Liver (tissue), 8 donors: ENCODE measurements at regions not wholly inside any gene's neighbourhood (a gene's known extent, or its start where the extent isn't known, plus 50 kb on each side); places are given as distances from the start of the nearest gene placed in this dataset.

Source experiments
- DNase-seq: peaks from one replicate; pipeline ENCODE4 v3.0.0-alpha.2; 2017; ENCODE audit warnings: low spot score
- H3K27ac ChIP-seq, 2 donors: one replicate each; pipeline ENCODE4 v1.7.0; 2013; ENCODE audit warnings: inconsistent platforms in 2 of 2, low read length in 2 of 2, control low read depth in 1 of 2, low read depth in 1 of 2, mild to moderate bottlenecking in 1 of 2
- H3K27me3 ChIP-seq, 4 donors: one replicate each; pipeline versions ENCODE4 v1.6.1 to v1.7.0; 2013; ENCODE audit warnings: low read length in 3 of 4, inconsistent platforms in 1 of 4, mild to moderate bottlenecking in 1 of 4, moderate library complexity in 1 of 4; ENCODE audit not compliant: control insufficient read depth in 4 of 4, insufficient read depth in 4 of 4
- H3K36me3 ChIP-seq, 4 donors: one replicate each; pipeline versions ENCODE4 v1.6.1 to v1.7.0; 2013; ENCODE audit warnings: low read length in 3 of 4, mild to moderate bottlenecking in 3 of 4, low read depth in 1 of 4, moderate library complexity in 1 of 4; ENCODE audit not compliant: control insufficient read depth in 4 of 4, insufficient read depth in 3 of 4
- H3K4me1 ChIP-seq, 4 donors: one replicate each; pipeline versions ENCODE4 v1.6.1 to v1.7.0; 2013; ENCODE audit warnings: low read length in 3 of 4, mild to moderate bottlenecking in 3 of 4, moderate library complexity in 1 of 4; ENCODE audit not compliant: control insufficient read depth in 4 of 4, insufficient read depth in 4 of 4
- H3K4me3 ChIP-seq, 3 donors: one replicate each; pipeline versions ENCODE4 v1.6.1 to v1.7.0; 2013; ENCODE audit warnings: low read length in 3 of 3, control low read depth in 1 of 3, low read depth in 1 of 3, mild to moderate bottlenecking in 1 of 3
- H3K9ac ChIP-seq, 2 donors: one replicate each; pipeline ENCODE4 v1.7.0; 2013; ENCODE audit warnings: low read length in 2 of 2, mild to moderate bottlenecking in 2 of 2, moderate library complexity in 2 of 2, control low read depth in 1 of 2, low read depth in 1 of 2
- H3K9me3 ChIP-seq, 4 donors: one replicate each; pipeline versions ENCODE4 v1.6.1 to v1.7.0; 2013; ENCODE audit warnings: low read length in 3 of 4; ENCODE audit not compliant: control insufficient read depth in 4 of 4
- EGR1 ChIP-seq, 2 donors: IDR thresholded peaks; 2 replicates each; pipeline ENCODE4 v1.6.1; 2016 to 2018; ENCODE audit warnings: antibody characterized with exemption in 2 of 2, low read depth in 2 of 2
- FOXA1 ChIP-seq: IDR thresholded peaks from 2 replicates; pipeline ENCODE4 v1.6.1; 2016; ENCODE audit warnings: antibody characterized with exemption
- FOXA2 ChIP-seq: IDR thresholded peaks from 2 replicates; pipeline ENCODE4 v1.6.1; 2016; ENCODE audit warnings: antibody characterized with exemption
- GABPA ChIP-seq, 2 donors: IDR thresholded peaks in 1 of 2; conservative IDR thresholded peaks in 1 of 2; 2 replicates each; pipeline ENCODE4 v1.6.1; 2016; ENCODE audit warnings: antibody characterized with exemption in 2 of 2, mild to moderate bottlenecking in 1 of 2, moderate library complexity in 1 of 2
- HNF4G ChIP-seq: IDR thresholded peaks from 2 replicates; pipeline ENCODE4 v1.6.1; 2016; ENCODE audit warnings: antibody characterized with exemption
- JUND ChIP-seq, 2 donors: IDR thresholded peaks; 2 replicates each; pipeline ENCODE4 v1.6.1; 2016; ENCODE audit warnings: antibody characterized with exemption in 2 of 2
- NR2F2 ChIP-seq: IDR thresholded peaks from 2 replicates; pipeline ENCODE4 v1.6.1; 2016; ENCODE audit warnings: antibody characterized with exemption
- RAD21 ChIP-seq, 2 donors: IDR thresholded peaks; 2 replicates each; pipeline ENCODE4 v1.6.1; 2016; ENCODE audit warnings: antibody characterized with exemption in 2 of 2, mild to moderate bottlenecking in 2 of 2
- RXRA ChIP-seq, 2 donors: IDR thresholded peaks; 2 replicates each; pipeline ENCODE4 v1.6.1; 2017 to 2018; ENCODE audit warnings: antibody characterized with exemption in 2 of 2, mild to moderate bottlenecking in 1 of 2
- SP1 ChIP-seq: IDR thresholded peaks from 2 replicates; pipeline ENCODE4 v1.6.1; 2018; ENCODE audit warnings: antibody characterized with exemption, mild to moderate bottlenecking
- TAF1 ChIP-seq: conservative IDR thresholded peaks from 2 replicates; pipeline ENCODE4 v1.6.1; 2016; ENCODE audit warnings: antibody characterized with exemption, mild to moderate bottlenecking
- YY1 ChIP-seq: IDR thresholded peaks from 2 replicates; pipeline ENCODE4 v1.6.1; 2016; ENCODE audit warnings: antibody characterized with exemption, mild to moderate bottlenecking
- WGBS: extraction: QIAGEN DNeasy Blood & Tissue Kit; methylation state at CpG from one replicate; pipeline ENCODE4 v1.1.7; 2013; 5-methylcytosine and 5-hydroxymethylcytosine counted together
- TF ChIP-seq, protein P1 (sequence below): fragments of 150-350 bp; IDR thresholded peaks from 2 replicates; pipeline ENCODE4 v1.5.1; 2017; ENCODE audit warnings: improper control_type of control experiment, low read depth, low read length; ENCODE audit not compliant: missing input control
- TF ChIP-seq, protein P2 (sequence below): IDR thresholded peaks from 2 replicates; pipeline ENCODE4 v1.6.1; 2016; ENCODE audit warnings: antibody characterized with exemption
- TF ChIP-seq, protein P3 (sequence below): IDR thresholded peaks from 2 replicates; pipeline ENCODE4 v1.6.1; 2016; ENCODE audit warnings: antibody characterized with exemption
- TF ChIP-seq, protein P4 (sequence below): IDR thresholded peaks from 2 replicates; pipeline ENCODE4 v1.6.1; 2016; ENCODE audit warnings: antibody characterized with exemption, mild to moderate bottlenecking
- TF ChIP-seq, protein P5 (sequence below): IDR thresholded peaks from 2 replicates; pipeline ENCODE4 v1.6.1; 2016; ENCODE audit warnings: antibody characterized with exemption
- donor health status: healthy.
- donor health status: healthy.
- donor health status: healthy.
- donor health status: healthy.
- donor health status: healthy.

DNA sequence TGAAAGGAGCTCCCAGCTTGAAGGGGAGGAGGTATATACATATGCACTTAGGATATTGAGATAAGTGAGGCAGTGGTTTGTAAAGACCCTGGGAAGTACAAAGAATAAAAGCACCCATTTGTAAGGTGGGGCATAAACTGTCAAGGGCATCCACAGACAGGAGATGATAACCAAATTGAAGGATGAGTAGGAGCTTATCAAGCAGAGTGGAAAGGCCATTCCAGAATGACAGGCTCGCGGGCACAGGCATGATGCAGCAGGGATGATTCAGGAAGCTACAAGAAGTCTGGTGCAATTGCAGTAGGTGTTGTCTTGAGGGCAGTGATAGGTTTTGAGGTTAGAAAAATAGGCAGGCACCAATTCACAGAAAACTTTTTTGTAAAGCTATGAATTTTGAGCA, 504.8 kb downstream of the PIK3C3 start:
- DNase-seq: no peak
- TF ChIP-seq, protein P1, sequence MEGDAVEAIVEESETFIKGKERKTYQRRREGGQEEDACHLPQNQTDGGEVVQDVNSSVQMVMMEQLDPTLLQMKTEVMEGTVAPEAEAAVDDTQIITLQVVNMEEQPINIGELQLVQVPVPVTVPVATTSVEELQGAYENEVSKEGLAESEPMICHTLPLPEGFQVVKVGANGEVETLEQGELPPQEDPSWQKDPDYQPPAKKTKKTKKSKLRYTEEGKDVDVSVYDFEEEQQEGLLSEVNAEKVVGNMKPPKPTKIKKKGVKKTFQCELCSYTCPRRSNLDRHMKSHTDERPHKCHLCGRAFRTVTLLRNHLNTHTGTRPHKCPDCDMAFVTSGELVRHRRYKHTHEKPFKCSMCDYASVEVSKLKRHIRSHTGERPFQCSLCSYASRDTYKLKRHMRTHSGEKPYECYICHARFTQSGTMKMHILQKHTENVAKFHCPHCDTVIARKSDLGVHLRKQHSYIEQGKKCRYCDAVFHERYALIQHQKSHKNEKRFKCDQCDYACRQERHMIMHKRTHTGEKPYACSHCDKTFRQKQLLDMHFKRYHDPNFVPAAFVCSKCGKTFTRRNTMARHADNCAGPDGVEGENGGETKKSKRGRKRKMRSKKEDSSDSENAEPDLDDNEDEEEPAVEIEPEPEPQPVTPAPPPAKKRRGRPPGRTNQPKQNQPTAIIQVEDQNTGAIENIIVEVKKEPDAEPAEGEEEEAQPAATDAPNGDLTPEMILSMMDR: no peak
- TF ChIP-seq, protein P2, sequence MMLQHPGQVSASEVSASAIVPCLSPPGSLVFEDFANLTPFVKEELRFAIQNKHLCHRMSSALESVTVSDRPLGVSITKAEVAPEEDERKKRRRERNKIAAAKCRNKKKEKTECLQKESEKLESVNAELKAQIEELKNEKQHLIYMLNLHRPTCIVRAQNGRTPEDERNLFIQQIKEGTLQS: no peak
- TF ChIP-seq GABPA (IDR thresholded peaks at IDR 0.05 in 1 of 2, conservative IDR thresholded peaks at IDR 0.05 in 1 of 2) (no peak), FOXA2 (no peak), HNF4G (no peak), YY1 (no peak), JUND (IDR thresholded peaks at IDR 0.05) (no peak), RAD21 (IDR thresholded peaks at IDR 0.05) (no peak), SP1 (no peak), NR2F2 (no peak), RXRA (IDR thresholded peaks at IDR 0.05) (no peak), EGR1 (IDR thresholded peaks at IDR 0.05; ENCODE audit: low read depth in 2 of 2) (no peak), FOXA1 (no peak)
- TF ChIP-seq, protein P3, sequence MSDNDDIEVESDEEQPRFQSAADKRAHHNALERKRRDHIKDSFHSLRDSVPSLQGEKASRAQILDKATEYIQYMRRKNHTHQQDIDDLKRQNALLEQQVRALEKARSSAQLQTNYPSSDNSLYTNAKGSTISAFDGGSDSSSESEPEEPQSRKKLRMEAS: no peak
- TF ChIP-seq, protein P4, sequence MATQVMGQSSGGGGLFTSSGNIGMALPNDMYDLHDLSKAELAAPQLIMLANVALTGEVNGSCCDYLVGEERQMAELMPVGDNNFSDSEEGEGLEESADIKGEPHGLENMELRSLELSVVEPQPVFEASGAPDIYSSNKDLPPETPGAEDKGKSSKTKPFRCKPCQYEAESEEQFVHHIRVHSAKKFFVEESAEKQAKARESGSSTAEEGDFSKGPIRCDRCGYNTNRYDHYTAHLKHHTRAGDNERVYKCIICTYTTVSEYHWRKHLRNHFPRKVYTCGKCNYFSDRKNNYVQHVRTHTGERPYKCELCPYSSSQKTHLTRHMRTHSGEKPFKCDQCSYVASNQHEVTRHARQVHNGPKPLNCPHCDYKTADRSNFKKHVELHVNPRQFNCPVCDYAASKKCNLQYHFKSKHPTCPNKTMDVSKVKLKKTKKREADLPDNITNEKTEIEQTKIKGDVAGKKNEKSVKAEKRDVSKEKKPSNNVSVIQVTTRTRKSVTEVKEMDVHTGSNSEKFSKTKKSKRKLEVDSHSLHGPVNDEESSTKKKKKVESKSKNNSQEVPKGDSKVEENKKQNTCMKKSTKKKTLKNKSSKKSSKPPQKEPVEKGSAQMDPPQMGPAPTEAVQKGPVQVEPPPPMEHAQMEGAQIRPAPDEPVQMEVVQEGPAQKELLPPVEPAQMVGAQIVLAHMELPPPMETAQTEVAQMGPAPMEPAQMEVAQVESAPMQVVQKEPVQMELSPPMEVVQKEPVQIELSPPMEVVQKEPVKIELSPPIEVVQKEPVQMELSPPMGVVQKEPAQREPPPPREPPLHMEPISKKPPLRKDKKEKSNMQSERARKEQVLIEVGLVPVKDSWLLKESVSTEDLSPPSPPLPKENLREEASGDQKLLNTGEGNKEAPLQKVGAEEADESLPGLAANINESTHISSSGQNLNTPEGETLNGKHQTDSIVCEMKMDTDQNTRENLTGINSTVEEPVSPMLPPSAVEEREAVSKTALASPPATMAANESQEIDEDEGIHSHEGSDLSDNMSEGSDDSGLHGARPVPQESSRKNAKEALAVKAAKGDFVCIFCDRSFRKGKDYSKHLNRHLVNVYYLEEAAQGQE: no peak
- TF ChIP-seq, protein P5, sequence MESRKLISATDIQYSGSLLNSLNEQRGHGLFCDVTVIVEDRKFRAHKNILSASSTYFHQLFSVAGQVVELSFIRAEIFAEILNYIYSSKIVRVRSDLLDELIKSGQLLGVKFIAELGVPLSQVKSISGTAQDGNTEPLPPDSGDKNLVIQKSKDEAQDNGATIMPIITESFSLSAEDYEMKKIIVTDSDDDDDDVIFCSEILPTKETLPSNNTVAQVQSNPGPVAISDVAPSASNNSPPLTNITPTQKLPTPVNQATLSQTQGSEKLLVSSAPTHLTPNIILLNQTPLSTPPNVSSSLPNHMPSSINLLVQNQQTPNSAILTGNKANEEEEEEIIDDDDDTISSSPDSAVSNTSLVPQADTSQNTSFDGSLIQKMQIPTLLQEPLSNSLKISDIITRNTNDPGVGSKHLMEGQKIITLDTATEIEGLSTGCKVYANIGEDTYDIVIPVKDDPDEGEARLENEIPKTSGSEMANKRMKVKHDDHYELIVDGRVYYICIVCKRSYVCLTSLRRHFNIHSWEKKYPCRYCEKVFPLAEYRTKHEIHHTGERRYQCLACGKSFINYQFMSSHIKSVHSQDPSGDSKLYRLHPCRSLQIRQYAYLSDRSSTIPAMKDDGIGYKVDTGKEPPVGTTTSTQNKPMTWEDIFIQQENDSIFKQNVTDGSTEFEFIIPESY: no peak
- 84% methylated on average over 2 of the region's 2 CpGs for WGBS

DNA sequence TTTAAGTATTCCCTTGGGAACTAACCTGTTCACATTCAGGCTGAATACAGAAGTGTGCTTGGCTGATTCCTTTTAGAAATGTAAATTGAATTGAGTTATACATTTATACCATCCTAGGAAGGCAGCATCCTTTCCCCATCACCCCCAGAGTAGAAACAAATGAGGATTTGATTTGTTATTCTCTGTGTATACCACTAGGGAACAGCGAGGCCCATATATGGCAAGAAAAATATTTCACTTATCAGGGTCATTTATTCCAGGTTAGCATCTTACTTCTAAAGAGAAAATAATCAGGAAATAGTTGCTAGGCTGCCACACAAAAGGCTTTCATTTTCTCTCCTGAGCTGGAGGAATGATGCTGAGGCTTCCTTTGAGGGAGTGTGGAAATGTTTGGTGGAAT, 516.9 kb downstream of the PIK3C3 start:
- TF ChIP-seq, protein P1: no peak
- TF ChIP-seq GABPA (IDR thresholded peaks at IDR 0.05 in 1 of 2, conservative IDR thresholded peaks at IDR 0.05 in 1 of 2): no peak
- no peak for TF ChIP-seq JUND (IDR thresholded peaks at IDR 0.05)
- TF ChIP-seq, protein P3: no peak
- TF ChIP-seq FOXA2: no peak
- TF ChIP-seq RXRA (IDR thresholded peaks at IDR 0.05): no peak
- TF ChIP-seq, protein P4: no peak
- no peak for TF ChIP-seq SP1
- TF ChIP-seq YY1: no peak
- no peak for TF ChIP-seq HNF4G
- TF ChIP-seq NR2F2: no peak
- TF ChIP-seq, protein P2: no peak
- TF ChIP-seq TAF1: no peak
- Histone ChIP-seq H3K36me3 (no peaks in the 10 kb centered on the region), H3K4me1 (no peaks in the 10 kb centered on the region), H3K27me3 (no peaks in the 10 kb centered on the region), H3K9ac (no peak overlapping the region), H3K9me3 (no peaks in the 10 kb centered on the region), H3K4me3 (no peak overlapping the region), H3K27ac (no peak overlapping the region)
- WGBS: 91% methylated on average over 1 of the region's 1 CpG
- no peak for DNase-seq

More for the DNA sequence above, 504.8 kb downstream of the PIK3C3 start:
- Histone ChIP-seq H3K36me3 (peaks cover 0 to 2% (median under 1%) of the 10 kb centered on the region in 4 donors), H3K27ac (no peak overlapping the region), H3K9ac (no peak overlapping the region), H3K27me3 (no peaks in the 10 kb centered on the region), H3K4me3 (no peak overlapping the region), H3K9me3 (no peaks in the 10 kb centered on the region), H3K4me1 (no peaks in the 10 kb centered on the region)
